ENCODE measurements at regions not wholly inside any gene's neighbourhood (a gene's known extent, or its start where the extent isn't known, plus 50 kb on each side); places are given as distances from the start of the nearest gene placed in this dataset.
A peak's percentile ranks its signal among the peaks of the same experiment; 100 is the strongest.
"Not testable (repeated sequence)": the region's sequence is repeated elsewhere in the genome, so short reads cannot be mapped to it uniquely, and the experiment has no call there.

DNA sequence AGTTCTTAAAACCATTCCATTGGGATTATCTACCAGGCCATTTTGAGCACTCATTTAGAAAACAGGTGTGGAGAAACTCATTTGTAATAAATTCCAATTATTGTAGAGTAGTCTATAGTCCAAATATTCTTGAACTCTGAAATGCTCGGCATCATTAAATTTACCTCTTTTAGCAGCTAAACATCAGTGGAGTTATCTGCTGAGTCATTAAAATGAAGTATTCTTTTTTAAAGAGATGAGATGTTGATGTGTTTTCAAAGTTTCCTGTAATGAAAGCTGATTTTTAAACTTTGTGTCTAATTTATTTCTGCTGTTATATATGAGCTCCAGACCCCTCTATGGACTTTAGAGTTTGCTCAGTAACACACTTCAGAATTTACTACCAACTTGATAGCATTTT lies 1635.2 kb downstream of the SUCLG1 start:
- ATAC-seq (no peak), DNase-seq (ENCODE audit: missing footprints) (no peak)
- intact Hi-C loops (cut with DNase I) = no loop called here

DNA sequence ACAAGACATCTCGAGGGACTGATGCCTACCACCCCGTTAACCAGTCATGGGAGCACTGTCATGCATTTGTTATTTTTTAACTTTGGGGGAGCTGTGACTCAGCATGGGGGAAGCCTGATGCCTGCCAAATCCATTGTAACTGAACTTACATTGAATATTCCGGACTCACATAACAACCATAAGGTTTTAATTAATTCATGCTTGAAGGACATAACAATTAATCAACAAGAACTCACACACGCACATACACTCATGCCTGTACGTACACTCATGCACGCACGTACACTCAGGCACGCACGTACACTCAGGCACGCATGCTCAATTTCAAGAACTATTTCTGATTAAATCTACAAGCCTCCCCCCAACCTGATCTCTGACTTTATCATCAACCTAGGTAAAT lies 1639.1 kb downstream of the SUCLG1 start:
- ATAC-seq = no peak
- intact Hi-C loops (cut with DNase I) = no loop called here
- no peak for DNase-seq (ENCODE audit: missing footprints)

DNA sequence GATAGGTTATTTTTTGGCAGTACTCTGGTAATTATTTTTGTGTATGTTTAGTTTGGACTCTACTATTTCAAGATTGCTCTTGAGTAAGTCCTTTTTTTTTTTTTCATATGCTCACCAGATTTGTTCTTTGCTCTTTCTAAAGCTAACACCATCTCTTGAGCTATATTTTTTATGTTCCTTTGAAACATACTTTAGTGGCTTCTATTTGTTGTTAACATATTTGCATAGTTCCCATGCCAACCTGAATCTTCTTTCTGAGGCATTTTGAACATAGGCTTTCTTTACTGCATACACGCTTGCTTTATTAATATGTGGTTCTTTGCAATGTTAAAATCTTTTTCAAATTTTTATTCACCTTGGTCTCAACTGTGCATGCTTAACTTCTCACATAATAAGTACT lies 1644.9 kb downstream of the SUCLG1 start:
- DNase-seq (ENCODE audit: missing footprints) (no peak), ATAC-seq (no peak)
- intact Hi-C loops (cut with DNase I) = no loop called here

DNA sequence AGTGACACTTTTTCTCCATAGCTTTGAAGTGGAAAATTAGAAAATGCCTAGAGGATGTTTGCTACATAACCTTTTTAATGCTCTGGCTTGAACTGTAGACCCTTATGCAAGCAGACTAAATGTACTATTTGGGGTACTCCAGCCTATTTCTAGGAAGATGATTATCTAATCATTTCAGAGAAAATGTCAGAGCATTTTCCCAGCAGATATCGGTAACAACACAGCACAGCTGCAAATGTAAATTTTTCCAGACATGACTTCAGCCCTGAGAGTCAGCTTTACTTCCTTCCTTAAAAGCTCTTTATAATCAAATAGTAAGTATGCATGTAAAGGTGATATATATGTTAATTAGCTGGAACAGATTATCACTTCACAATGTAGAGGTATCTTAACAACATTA lies 1647.1 kb downstream of the SUCLG1 start:
- intact Hi-C loops (cut with DNase I) = no loop called here
- DNase-seq (ENCODE audit: missing footprints) (no peak), ATAC-seq (no peak)

DNA sequence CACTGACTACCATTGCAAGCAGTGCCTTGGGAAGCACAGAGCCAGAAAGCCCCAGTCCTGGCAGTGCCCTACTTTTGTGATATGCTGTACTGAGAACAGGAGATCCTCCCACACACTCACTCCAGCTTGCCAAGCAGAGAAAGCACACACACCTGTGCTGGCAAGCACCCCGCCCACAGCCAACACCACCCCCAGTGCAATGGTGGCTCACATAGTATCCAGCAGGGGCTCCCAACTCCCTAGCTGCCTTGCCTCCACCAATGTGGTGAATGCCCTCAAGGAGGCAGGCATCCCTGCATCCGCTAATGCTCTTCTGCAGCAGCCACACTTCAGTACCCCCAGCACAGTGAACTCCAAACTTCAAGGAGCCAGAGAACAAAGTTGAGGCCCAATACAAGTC lies 1655.8 kb downstream of the SUCLG1 start:
- ATAC-seq = no peak
- intact Hi-C loops (cut with DNase I) = no loop called here
- no peak for DNase-seq (ENCODE audit: missing footprints)

DNA sequence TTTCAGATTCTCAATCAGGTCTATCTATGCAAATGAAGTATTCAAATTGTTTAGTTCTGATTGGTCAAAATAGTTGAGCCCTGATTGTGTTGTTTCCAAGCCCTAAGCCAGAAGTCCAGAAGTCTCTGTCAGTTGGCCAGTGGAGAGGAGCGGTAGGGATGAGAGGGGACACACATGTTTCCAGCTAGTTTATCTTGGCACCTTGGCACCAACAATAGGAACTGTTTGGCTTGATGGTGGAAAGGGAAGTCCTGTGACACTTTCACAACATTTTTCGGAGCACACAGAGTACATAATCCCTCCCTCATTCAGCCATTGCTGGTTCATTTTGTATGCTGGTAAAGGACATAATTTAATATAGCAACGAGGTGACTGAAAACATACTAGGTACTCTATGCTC lies 1661.6 kb downstream of the SUCLG1 start:
- ATAC-seq (no peak), DNase-seq (ENCODE audit: missing footprints) (no peak)
- intact Hi-C loops (cut with DNase I) = no loop called here

DNA sequence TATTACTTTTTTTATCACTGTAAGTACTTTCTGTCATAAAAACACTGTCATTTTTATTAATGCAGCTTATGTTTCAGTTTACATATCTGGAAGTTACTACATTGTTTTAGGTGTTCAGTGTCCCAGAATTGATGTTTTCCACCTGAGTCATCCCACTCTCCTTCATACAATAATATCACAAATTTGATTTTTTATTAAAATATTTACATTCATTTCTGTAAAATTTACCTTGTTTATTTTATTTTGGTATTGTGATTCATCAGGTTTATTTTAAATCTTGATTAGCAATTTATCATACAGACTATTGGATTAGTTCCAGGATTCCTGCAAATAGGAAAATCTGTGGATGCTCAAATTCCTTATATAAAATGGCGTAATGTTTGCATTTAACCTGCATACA lies 1662.9 kb downstream of the SUCLG1 start:
- ATAC-seq (no peak), DNase-seq (ENCODE audit: missing footprints) (no peak)
- intact Hi-C loops (cut with DNase I) = no loop called here

DNA sequence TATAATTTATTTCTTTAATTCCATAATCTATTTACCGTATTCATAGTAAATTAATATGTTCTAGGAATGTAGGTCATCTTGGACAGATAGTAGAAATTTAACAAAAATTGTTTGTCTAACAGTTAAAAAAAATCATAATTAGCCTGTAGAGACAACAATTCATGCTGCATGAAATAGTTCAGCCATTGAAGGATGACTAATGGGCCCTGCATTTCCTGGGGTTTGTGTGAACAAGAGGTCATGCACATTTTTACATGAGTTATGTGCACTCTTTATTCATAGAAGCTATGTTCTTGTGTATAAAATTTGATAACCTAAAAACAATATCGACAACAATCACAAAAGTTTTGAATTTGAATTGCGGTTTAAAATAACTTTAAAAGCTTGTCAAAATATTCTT lies 1663.6 kb downstream of the SUCLG1 start:
- intact Hi-C loops (cut with DNase I) = no loop called here
- no peak for DNase-seq (ENCODE audit: missing footprints)
- ATAC-seq = no peak

DNA sequence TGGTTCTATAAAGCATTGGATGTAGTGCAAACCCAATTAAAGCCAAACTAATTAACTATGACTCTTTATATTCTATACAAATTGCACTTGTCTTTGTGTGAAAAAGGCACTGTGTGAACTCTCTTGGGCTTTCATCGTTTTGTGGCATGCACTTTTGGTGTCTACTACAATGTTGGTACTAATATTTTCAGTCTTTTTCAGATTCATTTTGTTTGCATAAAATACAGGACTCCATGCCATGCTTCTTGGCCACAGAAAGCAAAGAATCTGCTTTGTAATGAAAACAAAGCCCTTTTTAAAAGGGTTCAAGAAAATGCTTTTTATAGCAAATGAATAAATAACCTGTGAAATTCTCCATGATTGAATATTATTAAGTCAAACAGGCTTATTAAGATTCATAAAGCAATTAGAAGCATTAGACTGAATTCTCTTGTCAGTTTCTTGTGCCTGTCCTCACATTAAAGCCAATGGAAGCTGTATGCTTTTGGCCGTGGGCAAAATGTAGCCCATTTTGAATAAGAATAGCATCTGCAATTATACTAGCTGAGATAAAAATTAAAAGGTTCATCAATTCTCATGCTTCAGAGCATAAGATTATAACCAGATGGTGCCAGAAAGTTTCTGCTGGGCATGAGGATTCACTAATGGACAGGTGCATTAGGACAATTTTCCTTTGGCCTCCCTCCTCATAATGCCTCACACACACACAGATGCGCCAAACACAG lies 1665.2 kb downstream of the SUCLG1 start:
- no peak for DNase-seq (ENCODE audit: missing footprints)
- intact Hi-C loops (cut with DNase I) = no loop called here
- no peak for ATAC-seq

DNA sequence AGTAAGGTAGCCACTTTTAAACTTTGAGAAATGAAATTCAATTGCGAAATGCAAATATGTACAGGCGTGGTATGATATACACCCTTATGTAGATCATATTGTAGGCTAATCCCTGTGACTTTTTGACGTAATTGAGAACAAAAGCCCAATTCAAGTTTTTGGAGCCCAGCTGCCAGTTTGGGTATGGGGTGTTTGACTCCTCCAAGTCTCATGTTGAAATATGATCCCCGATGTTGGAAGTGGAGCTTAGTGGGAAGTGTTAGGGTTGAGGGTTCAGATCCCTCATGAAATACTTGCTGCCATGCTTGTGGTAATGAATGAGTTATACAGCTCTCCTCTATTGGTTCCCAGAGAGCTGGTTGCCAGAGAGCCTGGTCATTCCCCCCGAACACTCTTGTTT lies 1666.8 kb downstream of the SUCLG1 start:
- ATAC-seq = no peak
- no peak for DNase-seq (ENCODE audit: missing footprints)
- intact Hi-C loops (cut with DNase I) = no loop called here

DNA sequence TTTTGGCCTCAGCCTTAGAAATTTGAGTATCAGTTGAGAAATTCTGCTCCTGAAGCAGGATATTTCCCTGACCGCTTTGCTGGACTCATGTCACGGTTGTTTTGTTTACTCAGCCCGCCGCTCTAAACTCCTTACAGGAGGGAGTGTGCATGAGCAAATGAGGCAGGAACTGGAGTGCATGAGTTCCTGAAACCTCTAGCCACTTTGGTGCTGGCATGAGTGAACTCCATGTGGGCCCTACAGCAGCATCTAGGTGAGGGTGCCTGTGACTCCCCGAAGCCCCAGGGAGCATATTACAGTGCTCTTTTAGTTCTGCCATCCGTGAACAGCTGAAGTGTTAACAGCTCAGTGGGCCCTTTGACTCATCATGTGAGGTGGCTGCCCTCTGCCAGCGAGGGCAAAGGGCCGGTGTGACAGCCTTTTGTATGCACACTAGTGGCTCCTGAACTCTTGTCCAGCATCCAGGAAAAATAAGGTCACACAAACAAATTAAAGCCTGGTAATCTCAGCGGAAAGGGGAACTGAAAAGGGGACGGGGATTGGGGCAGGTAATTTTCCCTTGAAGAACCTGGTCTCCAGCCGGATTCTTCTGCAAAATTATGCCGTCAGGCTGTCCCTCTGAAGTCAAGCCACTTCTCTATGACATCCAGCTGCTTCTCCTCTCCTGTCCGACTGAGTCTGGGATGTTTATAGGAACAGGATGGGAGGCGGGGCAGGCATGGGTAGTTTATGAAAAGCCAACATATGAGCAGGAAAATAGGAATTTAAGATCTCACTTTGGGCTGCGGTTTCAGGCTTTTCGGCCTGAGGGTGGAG lies 1668.7 kb downstream of the SUCLG1 start:
- DNase-seq (ENCODE audit: missing footprints) (peak; percentile 32), ATAC-seq (peak; percentile 13)
- intact Hi-C loops (cut with DNase I) = no loop called here

DNA sequence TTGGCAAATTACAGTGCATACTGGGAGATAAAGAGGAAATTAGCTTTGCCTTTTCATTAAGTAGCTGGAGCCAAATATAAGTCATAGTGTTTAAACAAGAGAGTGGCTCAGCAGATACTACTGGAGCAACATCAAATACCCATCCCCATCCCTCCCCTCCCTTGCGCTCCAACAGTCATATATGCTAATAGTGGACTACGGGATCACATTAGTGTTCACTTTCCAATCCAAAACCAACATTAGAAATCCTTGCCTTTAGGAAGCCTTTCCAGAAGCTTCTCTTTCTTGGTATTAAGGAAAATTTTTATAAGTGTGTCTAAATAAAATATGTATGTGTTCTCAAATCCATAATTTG lies 1669.3 kb downstream of the SUCLG1 start:
- no peak for DNase-seq (ENCODE audit: missing footprints)
- no peak for ATAC-seq
- intact Hi-C loops (cut with DNase I) = no loop called here

DNA sequence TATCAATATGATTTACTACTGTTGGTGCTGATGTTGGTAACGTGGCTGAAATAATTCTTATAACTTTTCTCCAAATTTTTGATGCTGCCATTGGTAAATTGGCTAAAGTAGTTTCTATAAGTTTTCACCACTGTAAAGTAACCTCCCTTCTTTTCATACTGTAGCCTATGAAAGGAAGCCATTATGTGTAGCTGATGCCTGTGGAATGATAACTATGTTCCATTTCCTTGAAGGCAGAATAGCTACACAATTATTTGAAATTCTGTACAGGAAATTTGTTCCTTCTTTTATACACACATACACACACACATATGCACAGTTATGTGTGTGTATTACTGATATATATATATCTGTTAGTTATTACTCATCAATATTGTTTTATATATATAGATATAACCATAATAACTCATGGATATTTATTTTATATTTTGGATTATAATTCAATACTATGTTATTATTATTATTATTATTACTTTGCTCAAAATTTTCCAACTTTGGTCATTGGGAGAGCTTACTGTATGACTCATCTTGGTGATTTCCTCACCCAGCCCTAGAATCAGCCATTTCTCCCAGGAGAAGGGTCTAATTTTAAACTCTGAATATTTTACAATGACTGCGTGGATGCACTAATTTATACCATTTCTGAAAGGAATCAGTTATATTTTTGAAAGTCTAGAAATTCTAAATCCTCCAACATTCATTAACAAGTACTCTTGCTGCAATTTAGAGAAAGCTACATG lies 1677.7 kb downstream of the SUCLG1 start:
- intact Hi-C loops (cut with DNase I) = no loop called here
- no peak for ATAC-seq

DNA sequence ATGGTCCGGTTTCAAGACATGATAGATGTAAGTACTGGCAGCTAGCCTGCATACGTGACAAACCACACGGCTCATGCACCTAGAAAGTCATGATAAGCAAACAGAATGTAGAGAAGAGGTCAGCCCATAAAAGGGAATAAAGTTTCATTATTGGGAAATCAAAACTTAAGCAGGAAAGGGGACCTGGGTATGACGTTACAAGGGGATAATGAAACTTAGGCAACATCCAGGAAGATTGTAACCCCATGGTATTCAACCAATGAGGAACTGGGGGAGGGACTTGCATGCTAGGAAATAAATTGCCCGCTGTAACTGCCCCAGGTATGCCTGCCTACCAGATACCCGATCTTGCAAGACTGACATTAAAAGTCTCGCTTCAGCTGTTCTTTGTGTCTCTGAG lies 1679.0 kb downstream of the SUCLG1 start:
- DNase-seq (ENCODE audit: missing footprints) (no peak), ATAC-seq (no peak)
- intact Hi-C loops (cut with DNase I) = no loop called here

More for the DNA sequence above, 1677.7 kb downstream of the SUCLG1 start:
- no peak for DNase-seq (ENCODE audit: missing footprints)

DNA sequence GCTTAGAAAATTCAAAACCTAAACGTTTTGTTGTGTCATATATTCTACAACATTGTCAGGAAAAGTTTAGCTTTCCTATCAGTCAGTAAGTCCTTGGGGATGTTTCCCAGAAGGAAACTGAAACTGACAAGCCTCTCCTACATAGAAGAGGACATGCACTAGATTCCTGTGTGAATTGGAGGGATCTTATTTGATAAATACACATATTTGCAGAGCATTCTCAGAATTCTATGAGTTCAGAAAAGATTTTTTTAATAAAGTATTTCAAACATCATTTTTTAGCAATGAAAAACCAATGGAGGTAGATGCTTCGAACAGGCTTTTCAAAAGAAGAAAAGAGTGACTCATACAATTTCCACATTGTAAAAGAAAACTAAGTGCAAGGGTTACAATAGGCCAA lies 1706.7 kb downstream of the SUCLG1 start:
- no peak for ATAC-seq
- DNase-seq (ENCODE audit: missing footprints) = no peak
- intact Hi-C loops (cut with DNase I) = no loop called here

DNA sequence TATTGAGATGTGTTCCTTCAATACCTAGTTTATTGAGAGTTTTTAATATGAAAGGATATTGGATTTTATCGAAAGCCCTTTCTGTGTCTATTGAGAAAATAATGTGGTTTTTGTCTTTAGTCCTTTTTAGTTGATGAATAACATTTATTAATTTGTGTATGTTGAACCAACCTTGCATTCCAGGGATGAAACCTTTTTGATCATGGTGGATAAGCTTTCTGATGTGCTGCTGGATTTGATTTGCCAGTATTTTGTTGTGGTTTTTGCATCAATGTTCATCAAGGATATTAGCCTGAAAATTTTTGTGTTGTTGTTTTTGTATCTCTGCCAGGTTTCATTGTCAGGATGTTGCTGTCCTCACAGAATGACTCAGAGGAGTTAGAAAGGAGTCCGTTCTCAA lies 1710.4 kb downstream of the SUCLG1 start:
- DNase-seq (ENCODE audit: missing footprints) = no peak
- no peak for ATAC-seq
- intact Hi-C loops (cut with DNase I) = no loop called here

DNA sequence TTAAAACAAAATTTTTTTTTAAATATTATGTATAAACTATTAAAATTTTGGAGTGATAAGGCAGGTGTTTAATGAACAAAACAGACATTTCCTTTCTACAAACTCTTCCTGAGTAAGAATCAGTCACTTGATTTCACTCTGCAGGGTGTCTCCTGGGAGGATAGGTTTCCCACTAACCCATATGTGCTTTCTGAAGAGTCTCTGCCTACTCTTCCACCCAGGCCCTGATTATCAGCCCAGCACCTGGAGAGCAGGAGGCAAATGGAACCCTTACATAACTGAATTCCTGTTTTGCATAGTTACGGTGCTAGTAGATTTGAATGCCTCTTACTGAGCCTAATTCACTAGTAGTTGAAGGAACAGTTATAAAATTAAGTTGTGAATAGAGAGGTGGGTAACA lies 1718.6 kb downstream of the SUCLG1 start:
- no peak for DNase-seq (ENCODE audit: missing footprints)

DNA sequence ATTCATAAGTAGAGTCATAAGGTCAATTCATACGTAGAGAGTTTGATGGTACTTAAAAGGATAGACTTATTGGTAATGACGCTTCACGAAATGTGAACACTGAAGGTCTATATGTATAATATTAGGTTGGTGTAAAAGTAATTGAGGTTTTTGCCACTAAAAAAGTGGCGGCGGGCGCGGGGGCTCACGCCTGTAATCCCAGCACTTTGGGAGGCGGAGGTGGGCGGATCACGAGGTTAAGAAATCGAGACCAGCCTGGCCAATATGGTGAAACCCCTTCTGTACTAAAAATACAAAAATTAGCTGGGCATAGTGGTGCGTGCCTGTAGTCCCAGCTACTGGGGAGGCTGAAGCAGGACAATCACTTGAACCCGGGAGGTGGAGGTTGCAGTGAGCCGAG lies 1721.1 kb downstream of the SUCLG1 start:
- ATAC-seq; intact Hi-C loops (cut with DNase I); DNase-seq (ENCODE audit: missing footprints): not testable (repeated sequence)

More for the DNA sequence above, 1718.6 kb downstream of the SUCLG1 start:
- intact Hi-C loops (cut with DNase I) = no loop called here
- no peak for ATAC-seq

DNA sequence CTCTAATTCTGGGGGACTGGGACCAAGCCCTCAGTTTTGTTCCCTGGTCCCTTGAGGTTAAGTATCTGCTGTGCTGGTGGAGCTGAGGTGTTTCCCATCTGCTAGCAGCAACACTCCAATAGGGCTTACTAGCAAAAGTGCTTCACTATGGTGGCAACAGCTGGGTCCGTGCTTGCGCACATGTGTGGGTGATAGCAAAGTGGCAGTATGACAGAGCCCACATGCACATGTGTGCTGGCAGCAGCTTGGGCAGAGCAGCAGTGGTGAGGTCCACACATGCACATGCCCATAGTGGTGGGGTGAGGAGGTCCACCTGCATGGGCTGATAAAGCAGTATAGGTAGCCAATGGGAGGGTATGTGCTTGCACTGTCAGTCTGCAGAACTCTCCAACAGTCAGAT lies 1723.7 kb downstream of the SUCLG1 start:
- intact Hi-C loops (cut with DNase I) = no loop called here
- no peak for DNase-seq (ENCODE audit: missing footprints)
- no peak for ATAC-seq

DNA sequence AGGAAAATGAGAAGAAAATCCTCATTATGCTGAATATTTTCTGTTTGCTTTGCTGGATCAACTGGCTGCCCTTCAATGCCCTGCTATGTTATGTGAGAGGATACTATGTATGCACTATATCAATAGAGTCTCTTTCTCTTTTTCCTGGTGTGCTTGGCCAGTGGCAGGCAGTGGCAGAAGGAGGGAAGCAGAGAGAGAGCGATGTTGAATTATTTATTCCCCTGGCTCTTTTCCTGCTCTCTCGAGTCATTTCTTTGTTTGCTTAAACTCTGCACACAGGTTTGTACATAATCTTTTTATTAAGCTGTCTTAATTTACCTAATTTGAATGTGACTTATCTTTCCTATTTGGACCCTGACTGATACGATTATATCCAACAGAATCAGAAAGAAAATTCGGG lies 1727.3 kb downstream of the SUCLG1 start:
- intact Hi-C loops (cut with DNase I) = no loop called here
- DNase-seq (ENCODE audit: missing footprints) (no peak), ATAC-seq (no peak)
